Hypothalamus (tissue), 51 donors: ENCODE measurements at regions not wholly inside any gene's neighbourhood (a gene's known extent, or its start where the extent isn't known, plus 50 kb on each side); places are given as distances from the start of the nearest gene placed in this dataset.
"Not testable (repeated sequence)": the region's sequence is repeated elsewhere in the genome, so short reads cannot be mapped to it uniquely, and the experiment has no call there.

Experiments used
- DNase-seq, 51 donors: peaks; one replicate each; lab custom pipeline; 2025; lab: John Stamatoyannopoulos, UW

DNA sequence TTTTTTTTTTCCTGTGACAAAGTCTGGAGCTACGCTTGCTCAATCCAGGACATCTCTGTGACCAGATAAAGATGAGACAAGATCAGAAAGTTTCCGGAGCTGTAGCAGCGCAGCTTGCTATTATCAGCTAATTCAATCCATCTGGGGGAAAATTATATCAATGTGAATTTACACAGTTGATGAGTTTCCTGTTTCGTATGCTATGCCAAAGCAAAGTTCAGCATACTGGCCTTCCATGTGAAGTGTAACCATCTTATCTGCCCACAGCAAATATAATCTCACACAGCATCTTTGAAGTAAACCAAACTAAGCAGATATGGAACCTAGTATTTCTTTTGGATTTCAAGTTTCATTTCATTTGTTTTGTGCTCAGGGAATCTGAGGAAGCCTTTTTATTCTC, 1767.7 kb downstream of the EFNA5 start:
- DNase-seq = no peak

- DNase-seq = no peak
These were observed 1771.0 kb downstream of the EFNA5 start for GRCh38 chr5:105899726-105900125.

DNA sequence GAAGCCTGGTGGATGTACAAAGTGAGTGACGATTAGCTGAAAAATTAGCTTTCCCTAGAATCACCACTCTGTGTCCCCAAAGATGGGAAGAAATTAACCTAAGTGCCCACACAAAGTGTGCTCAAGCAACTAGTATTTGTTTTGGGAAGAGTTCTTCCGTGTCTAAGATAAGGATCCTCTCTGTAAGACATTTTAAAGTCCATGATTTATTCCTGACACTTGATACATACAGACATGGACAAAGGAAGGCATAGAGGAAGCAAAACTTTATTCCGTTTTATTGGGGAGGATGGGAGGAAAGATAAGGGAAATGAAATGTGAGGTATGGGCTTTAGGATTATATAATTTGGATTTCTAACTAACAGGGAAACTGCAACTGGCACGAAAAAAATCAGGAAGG, 1772.6 kb downstream of the EFNA5 start:
- DNase-seq = no peak

- DNase-seq = no peak
These were observed 1785.5 kb downstream of the EFNA5 start for GRCh38 chr5:105885266-105885665.

GRCh38 chr5:105882956-105883481, 1787.7 kb downstream of the EFNA5 start:
- DNase-seq = no peak

DNA sequence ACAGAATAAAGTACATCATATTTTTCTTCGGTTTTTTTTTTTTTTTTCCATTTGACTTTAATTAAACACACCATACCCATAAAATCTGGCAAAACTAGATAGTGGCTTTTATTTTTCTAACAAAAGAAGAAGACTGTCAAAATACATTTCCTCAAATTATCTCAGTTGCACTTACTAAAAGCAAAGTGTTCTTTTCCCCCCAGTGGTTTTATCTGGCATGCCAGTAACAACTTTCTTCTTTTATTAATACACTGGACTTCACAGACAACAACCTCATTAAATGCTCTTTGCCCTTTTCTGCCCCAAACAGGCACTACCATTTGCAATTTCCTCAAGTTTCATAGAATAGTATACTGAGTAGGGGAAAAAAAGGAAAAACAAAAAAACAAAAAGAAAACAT, 1792.3 kb downstream of the EFNA5 start:
- DNase-seq = no peak

DNA sequence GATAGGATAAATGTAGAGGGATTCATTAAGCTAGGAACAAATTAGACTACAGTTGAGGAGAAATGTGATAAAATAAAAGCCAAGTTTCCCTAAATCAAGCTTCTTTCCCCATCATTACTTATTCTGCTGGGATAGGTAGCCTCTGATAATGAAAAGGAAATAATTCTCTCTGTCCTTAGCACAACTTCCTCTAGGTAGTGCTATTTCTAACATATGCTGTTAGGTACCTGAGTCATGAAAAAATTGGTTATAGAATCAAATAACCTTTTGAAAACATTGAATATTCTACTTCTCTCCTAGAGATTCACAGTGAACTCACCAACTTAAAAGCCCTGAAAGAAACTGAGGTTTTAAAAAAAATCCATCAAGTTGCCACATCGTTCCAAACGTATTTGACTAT, 1793.1 kb downstream of the EFNA5 start:
- no peak for DNase-seq

DNA sequence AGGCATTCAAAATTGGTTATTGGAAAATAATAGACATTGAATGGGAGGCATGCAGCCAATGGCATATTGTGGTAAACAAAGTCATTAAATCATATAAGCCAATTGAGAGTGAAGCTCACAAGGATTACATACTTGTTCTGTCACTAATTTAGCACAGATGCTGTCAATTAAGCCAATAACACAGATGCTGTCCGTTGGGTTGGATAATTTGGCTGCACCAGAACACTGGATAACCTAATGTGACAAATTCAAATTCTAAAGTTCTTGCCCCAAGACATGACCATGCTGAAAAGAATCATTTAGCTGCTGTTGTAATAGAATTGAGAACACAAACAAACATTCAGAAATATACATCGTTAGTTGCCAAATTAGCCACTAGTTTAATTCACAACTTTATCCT, 1796.4 kb downstream of the EFNA5 start:
- DNase-seq = no peak

- no peak for DNase-seq
These were observed 1798.0 kb downstream of the EFNA5 start for GRCh38 chr5:105872569-105873270.

- DNase-seq = no peak
These were observed 1802.5 kb downstream of the EFNA5 start for GRCh38 chr5:105868038-105868780.

DNA sequence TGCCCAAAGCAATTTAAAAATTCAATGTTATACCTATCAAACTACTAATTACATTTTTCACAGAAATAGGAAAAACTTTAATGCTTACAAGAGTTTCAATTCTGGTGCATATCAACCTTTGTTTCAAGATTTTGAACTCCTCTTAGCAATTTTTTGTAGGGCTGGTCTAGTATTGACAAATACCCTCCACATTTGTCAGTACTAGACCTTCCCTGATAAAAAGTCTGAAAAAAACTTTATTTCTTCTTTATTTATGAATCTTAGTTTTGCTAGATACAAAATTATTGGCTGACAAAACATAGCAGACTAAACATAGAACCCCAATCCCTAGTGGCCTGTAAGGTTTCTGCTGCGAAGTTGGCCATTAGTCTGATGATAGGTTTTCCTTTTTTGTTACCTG, 1804.9 kb downstream of the EFNA5 start:
- no peak for DNase-seq

DNA sequence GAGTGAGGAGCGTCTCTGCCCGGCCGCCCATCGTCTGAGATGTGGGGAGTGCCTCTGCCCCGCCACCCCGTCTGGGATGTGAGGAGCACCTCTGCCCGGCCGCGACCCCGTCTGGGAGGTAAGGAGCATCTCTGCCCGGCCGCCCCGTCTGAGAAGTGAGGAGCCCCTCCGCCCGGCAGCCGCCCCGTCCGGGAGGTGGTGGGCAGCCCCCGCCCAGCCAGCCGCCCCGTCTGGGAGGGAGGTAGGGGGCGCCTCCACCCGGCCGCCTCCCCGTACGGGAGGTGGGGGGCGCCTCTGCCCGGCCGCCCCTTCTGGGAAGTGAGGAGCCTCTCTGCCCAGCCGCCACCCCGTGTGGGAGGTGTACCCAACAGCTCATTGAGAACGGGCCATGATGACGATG, 1811.4 kb downstream of the EFNA5 start:
- not testable (repeated sequence) for DNase-seq

GRCh38 chr5:105849701-105850100, 1821.0 kb downstream of the EFNA5 start:
- DNase-seq = no peak

DNA sequence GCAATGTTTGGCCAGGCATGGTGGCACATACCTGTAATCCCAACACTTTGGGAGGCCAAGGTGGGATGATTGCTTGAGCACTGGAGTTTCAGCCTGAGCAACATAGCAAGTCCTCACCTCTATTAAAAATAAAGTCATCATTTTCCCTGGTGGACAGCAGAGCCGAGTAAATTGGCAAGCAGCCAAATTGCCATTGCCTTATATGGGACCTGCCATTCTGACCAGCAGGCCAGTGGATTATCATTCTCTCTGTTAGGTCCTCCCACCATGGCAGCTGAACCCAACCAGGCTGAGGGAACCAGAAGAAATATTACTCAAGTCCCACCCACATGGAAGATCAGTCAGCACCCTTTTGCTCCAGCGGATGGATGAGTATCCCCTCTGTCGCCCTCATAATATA, 1829.9 kb downstream of the EFNA5 start:
- no peak for DNase-seq

DNA sequence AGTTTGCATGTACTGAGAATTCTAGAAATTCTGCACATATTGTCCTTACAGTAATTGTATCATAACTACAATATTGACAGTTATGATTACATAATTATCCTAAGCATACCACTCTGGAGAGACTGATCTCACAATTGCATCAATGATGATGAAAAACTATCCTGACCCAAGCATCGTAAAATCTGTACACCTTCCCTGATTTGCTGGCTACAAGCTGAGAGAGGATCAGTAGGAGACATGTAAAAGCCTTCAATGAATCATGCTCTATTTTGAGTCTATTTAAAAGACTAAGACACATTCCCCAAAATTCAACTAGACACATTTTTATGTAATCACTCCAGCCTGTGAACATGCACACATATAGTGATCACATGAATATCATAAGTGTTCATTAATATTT, 1833.8 kb downstream of the EFNA5 start:
- DNase-seq = no peak

DNA sequence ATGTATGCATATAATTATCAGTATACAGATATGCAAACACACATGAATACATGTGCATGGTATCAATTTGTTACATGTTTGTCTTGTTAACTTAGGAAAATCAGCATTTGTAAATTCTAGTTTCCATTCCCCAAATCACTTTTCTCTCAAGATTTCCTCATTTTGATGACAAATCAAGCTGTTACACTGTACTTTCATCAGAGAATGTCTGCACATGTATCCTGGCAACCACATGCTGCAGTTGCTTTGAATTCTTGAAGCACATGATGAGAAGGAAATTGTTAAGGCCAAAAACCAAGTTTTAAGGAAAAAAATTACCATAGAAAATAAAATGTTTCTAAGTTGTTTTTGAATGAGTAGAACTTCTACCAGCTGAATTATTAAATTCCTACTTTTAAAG, 1834.5 kb downstream of the EFNA5 start:
- no peak for DNase-seq

DNA sequence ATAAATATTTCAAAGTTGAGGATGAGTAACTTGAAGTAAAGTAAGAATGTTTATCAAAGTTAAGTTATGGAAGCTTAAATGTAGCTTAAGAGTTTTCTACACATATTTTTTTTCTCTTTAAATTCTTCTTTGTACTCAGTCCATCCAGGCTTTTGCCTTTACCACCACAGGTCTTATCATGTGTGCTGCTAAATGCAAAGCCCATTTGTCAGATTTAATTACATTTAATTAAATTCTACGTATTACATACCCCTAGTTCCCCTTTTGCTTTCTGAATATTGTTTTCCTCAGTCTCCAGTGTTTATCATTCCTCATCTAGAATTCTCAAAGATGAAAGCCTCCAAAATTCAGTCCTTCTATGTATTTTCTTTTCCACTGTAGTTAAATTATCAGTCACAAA, 1841.9 kb downstream of the EFNA5 start:
- DNase-seq = no peak

DNA sequence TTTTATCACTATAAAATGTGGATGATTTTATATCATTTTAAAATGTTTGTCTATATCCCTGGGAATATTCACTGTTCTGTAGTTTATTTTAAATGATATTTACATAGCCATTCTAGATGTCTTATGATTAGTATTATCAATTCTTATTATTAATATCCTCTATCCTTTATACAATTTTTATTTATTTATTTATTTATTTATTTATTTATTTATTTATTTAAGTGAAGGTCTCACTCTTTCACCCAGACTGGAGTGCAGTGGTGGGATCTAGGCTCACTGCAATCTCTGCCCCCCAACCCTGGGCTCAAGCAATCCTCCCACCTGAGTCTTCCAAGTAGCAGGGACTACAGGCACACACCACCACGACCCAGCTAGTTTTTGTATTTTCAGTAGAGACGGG, 1848.9 kb downstream of the EFNA5 start:
- DNase-seq = no peak

DNA sequence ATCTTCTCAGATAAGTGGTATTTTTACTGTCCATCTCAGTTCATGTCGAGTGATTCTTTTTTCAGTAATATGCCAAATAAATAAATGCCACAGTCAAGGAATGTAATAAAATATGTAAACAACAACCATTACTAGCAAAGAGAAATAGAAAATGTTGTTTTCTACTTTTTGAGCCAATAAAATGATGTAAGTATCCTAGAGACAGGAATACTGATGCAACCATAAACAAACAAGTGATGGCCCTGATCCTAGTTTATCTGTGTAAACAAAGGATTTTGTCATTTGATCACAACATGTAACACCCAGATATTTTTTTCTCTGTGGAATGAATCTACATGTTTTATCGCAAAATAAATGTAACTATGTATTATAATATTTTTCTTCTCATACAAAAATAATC, 1852.8 kb downstream of the EFNA5 start:
- DNase-seq = no peak

GRCh38 chr5:105817416-105817815, 1853.3 kb downstream of the EFNA5 start:
- no peak for DNase-seq

GRCh38 chr5:105816961-105817360, 1853.8 kb downstream of the EFNA5 start:
- DNase-seq = no peak

- no peak for DNase-seq
These were observed 1858.4 kb downstream of the EFNA5 start for GRCh38 chr5:105812304-105812703.
